H9 (cell line): ENCODE measurements at regions not wholly inside any gene's neighbourhood (a gene's known extent, or its start where the extent isn't known, plus 50 kb on each side); places are given as distances from the start of the nearest gene placed in this dataset.

Experiments used
- DNase-seq: peaks from one replicate; pipeline ENCODE4 v3.0.0-alpha.2; 2017
- H2AFZ ChIP-seq: one replicate; pipeline ENCODE4 v1.6.1; 2013; ENCODE audit warnings: mild to moderate bottlenecking, low read length, control low read depth, moderate library complexity
- H2AK5ac ChIP-seq: 2 replicates; pipeline ENCODE4 v1.6.1; 2013; ENCODE audit warnings: low read length, control low read depth, mixed read lengths; ENCODE audit not compliant: insufficient read length
- H2BK120ac ChIP-seq: one replicate; pipeline ENCODE4 v1.6.1; 2013; ENCODE audit warnings: low read depth, mild to moderate bottlenecking, low read length, control low read depth, inconsistent platforms; ENCODE audit not compliant: poor library complexity, severe bottlenecking
- H2BK12ac ChIP-seq: 2 replicates; pipeline ENCODE4 v1.6.1; 2013; ENCODE audit warnings: low read length, control low read depth, mixed read lengths, low read depth; ENCODE audit not compliant: insufficient read length
- H2BK15ac ChIP-seq: 2 replicates; pipeline ENCODE4 v1.6.1; 2013; ENCODE audit warnings: low read depth, low read length, control low read depth
- H2BK20ac ChIP-seq: one replicate; pipeline ENCODE4 v1.6.1; 2013; ENCODE audit warnings: low read depth, mild to moderate bottlenecking, low read length, control low read depth, inconsistent platforms; ENCODE audit not compliant: poor library complexity, severe bottlenecking
- H2BK5ac ChIP-seq: 2 replicates; pipeline ENCODE4 v1.6.1; 2013; ENCODE audit warnings: low read length, control low read depth, mixed read lengths; ENCODE audit not compliant: insufficient read length
- H3K14ac ChIP-seq: 2 replicates; pipeline ENCODE4 v1.6.1; 2013; ENCODE audit warnings: low read length, control low read depth; ENCODE audit not compliant: insufficient read depth
- H3K18ac ChIP-seq: 2 replicates; pipeline ENCODE4 v1.6.1; 2013; ENCODE audit warnings: low read depth, mild to moderate bottlenecking, mixed read lengths, low read length, control low read depth; ENCODE audit not compliant: insufficient read length
- H3K23ac ChIP-seq: 2 replicates; pipeline ENCODE4 v1.6.1; 2013; ENCODE audit warnings: low read length, control low read depth, mixed read lengths, low read depth; ENCODE audit not compliant: insufficient read length
- H3K23me2 ChIP-seq: 2 replicates; pipeline ENCODE4 v1.6.1; 2013; ENCODE audit warnings: low read depth, mild to moderate bottlenecking, mixed read lengths, low read length, control low read depth; ENCODE audit not compliant: insufficient read length, poor library complexity, severe bottlenecking
- H3K27ac ChIP-seq: 2 replicates; pipeline ENCODE4 v1.5.1; 2013; ENCODE audit warnings: low read length, control low read depth, mixed read lengths, low read depth; ENCODE audit not compliant: insufficient read length
- H3K27me3 ChIP-seq: 2 replicates; pipeline ENCODE4 v1.6.1; 2013; ENCODE audit warnings: low read length, control low read depth, inconsistent platforms; ENCODE audit not compliant: insufficient read depth
- H3K4ac ChIP-seq: 2 replicates; pipeline ENCODE4 v1.6.1; 2013; ENCODE audit warnings: low read depth, mild to moderate bottlenecking, control low read depth, inconsistent platforms, low read length, moderate library complexity
- H3K4me1 ChIP-seq: 2 replicates; pipeline ENCODE4 v1.6.1; 2013; ENCODE audit warnings: low read length, control low read depth, inconsistent platforms; ENCODE audit not compliant: insufficient read depth
- H3K4me2 ChIP-seq: 2 replicates; pipeline ENCODE4 v1.6.1; 2013; ENCODE audit warnings: low read length, control low read depth, mixed read lengths; ENCODE audit not compliant: insufficient read length, insufficient read depth
- H3K56ac ChIP-seq: 2 replicates; pipeline ENCODE4 v1.6.1; 2013; ENCODE audit warnings: low read depth, mild to moderate bottlenecking, mixed read lengths, low read length, control low read depth; ENCODE audit not compliant: insufficient read length
- H3K79me1 ChIP-seq: 2 replicates; pipeline ENCODE4 v1.6.1; 2013; ENCODE audit warnings: low read depth, mild to moderate bottlenecking, moderate library complexity, low read length, control low read depth, inconsistent platforms; ENCODE audit not compliant: insufficient read depth, poor library complexity, severe bottlenecking
- H3K79me2 ChIP-seq: 2 replicates; pipeline ENCODE4 v1.6.1; 2013; ENCODE audit warnings: low read length, control low read depth, inconsistent platforms; ENCODE audit not compliant: insufficient read depth
- H3K9ac ChIP-seq: 2 replicates; pipeline ENCODE4 v1.6.1; 2013; ENCODE audit warnings: low read length, control low read depth, mixed read lengths; ENCODE audit not compliant: insufficient read length; ENCODE audit errors: extremely low read depth
- H3K9me3 ChIP-seq: one replicate; pipeline ENCODE4 v1.6.1; 2013; ENCODE audit warnings: low read depth, low read length, inconsistent platforms; ENCODE audit not compliant: control insufficient read depth
- H3T11ph ChIP-seq: one replicate; pipeline ENCODE4 v1.6.1; 2013; ENCODE audit warnings: mild to moderate bottlenecking, low read length, control low read depth, inconsistent platforms
- H4K20me1 ChIP-seq: one replicate; pipeline ENCODE4 v1.6.1; 2013; ENCODE audit not compliant: control insufficient read depth, insufficient read length, insufficient read depth
- H4K5ac ChIP-seq: 2 replicates; pipeline ENCODE4 v1.6.1; 2013; ENCODE audit warnings: low read depth, mild to moderate bottlenecking, mixed read lengths, low read length, control low read depth; ENCODE audit not compliant: insufficient read length
- H4K8ac ChIP-seq: replicated peaks from 2 replicates; pipeline ENCODE4 v1.6.1; 2013; ENCODE audit warnings: low read length, control low read depth, mixed read lengths, low read depth; ENCODE audit not compliant: insufficient read length
- H4K91ac ChIP-seq: 2 replicates; pipeline ENCODE4 v1.6.1; 2013; ENCODE audit warnings: low read depth, mild to moderate bottlenecking, moderate library complexity, mixed read lengths, low read length, control low read depth; ENCODE audit not compliant: insufficient read length
- H3K27ac Mint-ChIP-seq, 3 experiments: 2 replicates in 2 of 3; 3 replicates in 1 of 3; pipeline ENCODE4 v1.8.0; 2020 to 2021; ENCODE audit warnings: mixed read lengths in 3 of 3, mild to moderate bottlenecking in 1 of 3, moderate library complexity in 1 of 3
- H3K27me3 Mint-ChIP-seq: 2 replicates; pipeline ENCODE4 v1.8.0; 2021; ENCODE audit warnings: low read depth, mild to moderate bottlenecking, moderate library complexity, mixed read lengths
- H3K36me3 Mint-ChIP-seq, 3 experiments: 2 replicates in 2 of 3; 3 replicates in 1 of 3; pipeline ENCODE4 v1.8.0; 2020 to 2021; ENCODE audit warnings: low read depth in 3 of 3, mixed read lengths in 3 of 3; ENCODE audit not compliant: insufficient read depth in 1 of 3
- H3K4me1 Mint-ChIP-seq, 2 experiments: 2 replicates each; pipeline ENCODE4 v1.8.0; 2020; ENCODE audit warnings: mixed read lengths in 2 of 2
- H3K4me3 Mint-ChIP-seq, 2 experiments: 2 replicates in 1 of 2; 3 replicates in 1 of 2; pipeline ENCODE4 v1.8.0; 2020 to 2021; ENCODE audit warnings: mild to moderate bottlenecking in 2 of 2, mixed read lengths in 2 of 2, moderate library complexity in 1 of 2
- H3K9me3 Mint-ChIP-seq, 2 experiments: 2 replicates in 1 of 2; 3 replicates in 1 of 2; pipeline ENCODE4 v1.8.0; 2020; ENCODE audit warnings: mild to moderate bottlenecking in 2 of 2, mixed read lengths in 2 of 2, moderate library complexity in 1 of 2
- WGBS: extraction: QIAGEN DNeasy Blood & Tissue Kit; methylation state at CpG from one replicate; pipeline ENCODE4 v1.1.7; 2013; ENCODE audit warnings: missing lambda C conversion rate, low lambda C conversion rate, mixed read lengths; ENCODE audit not compliant: insufficient read length; ENCODE audit errors: extremely low coverage; 5-methylcytosine and 5-hydroxymethylcytosine counted together
- TF ChIP-seq, protein P1 (sequence below): fragments of 200-600 bp; sonication (generic); conservative IDR thresholded peaks from 3 replicates; pipeline ENCODE4 v1.8.0; 2021; ENCODE audit warnings: antibody characterized with exemption, mild to moderate bottlenecking

DNA sequence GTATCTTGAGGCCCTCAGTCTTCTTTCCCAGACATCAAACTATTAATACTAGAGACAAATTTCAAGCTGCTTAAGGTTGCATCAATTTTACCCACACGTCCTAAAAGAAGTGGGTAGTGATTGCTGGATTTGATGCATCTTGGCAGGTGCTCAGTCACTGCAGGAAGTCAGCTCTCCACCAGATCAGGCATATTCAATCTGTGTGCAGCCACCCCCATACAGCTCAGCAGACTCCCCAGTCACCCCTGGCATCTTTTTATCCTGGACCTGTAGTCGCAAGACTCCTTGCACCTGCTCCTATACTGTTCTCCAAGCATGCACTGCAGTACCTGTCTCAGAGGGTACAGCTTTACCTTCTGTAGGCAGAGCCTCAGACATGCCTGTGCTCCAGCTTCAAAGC, 343.1 kb upstream of the ISX start:
- H4K5ac ChIP-seq = no peak overlapping the region

More for the DNA sequence above, 343.1 kb upstream of the ISX start:
- TF ChIP-seq, protein P1, sequence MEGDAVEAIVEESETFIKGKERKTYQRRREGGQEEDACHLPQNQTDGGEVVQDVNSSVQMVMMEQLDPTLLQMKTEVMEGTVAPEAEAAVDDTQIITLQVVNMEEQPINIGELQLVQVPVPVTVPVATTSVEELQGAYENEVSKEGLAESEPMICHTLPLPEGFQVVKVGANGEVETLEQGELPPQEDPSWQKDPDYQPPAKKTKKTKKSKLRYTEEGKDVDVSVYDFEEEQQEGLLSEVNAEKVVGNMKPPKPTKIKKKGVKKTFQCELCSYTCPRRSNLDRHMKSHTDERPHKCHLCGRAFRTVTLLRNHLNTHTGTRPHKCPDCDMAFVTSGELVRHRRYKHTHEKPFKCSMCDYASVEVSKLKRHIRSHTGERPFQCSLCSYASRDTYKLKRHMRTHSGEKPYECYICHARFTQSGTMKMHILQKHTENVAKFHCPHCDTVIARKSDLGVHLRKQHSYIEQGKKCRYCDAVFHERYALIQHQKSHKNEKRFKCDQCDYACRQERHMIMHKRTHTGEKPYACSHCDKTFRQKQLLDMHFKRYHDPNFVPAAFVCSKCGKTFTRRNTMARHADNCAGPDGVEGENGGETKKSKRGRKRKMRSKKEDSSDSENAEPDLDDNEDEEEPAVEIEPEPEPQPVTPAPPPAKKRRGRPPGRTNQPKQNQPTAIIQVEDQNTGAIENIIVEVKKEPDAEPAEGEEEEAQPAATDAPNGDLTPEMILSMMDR = no peak
- H3K36me3 Mint-ChIP-seq = peaks cover 0 to 13% (median 9%) of the 10 kb centered on the region in 3 experiments; a peak in 5 of 7 replicates
- WGBS = no CpG with 5 or more reads among the region's 2 CpGs
- Histone ChIP-seq H3K27me3 (no peaks in the 10 kb centered on the region), H4K91ac (no peak overlapping the region), H3K79me1 (no peaks in the 10 kb centered on the region), H3K23ac (no peak overlapping the region), H2BK120ac (no peak overlapping the region), H3K14ac (no peak overlapping the region), H3T11ph (no peak overlapping the region), H3K23me2 (no peaks in the 10 kb centered on the region), H2AK5ac (no peak overlapping the region), H3K4ac (no peak overlapping the region), H3K79me2 (no peaks in the 10 kb centered on the region), H4K8ac (no peak overlapping the region), H3K4me2 (no peak overlapping the region), H2AFZ (no peak overlapping the region), H2BK5ac (no peak overlapping the region), H2BK12ac (no peak overlapping the region), H3K9ac (no peak overlapping the region), H2BK20ac (no peak overlapping the region), H2BK15ac (no peak overlapping the region), H3K4me1 (no peaks in the 10 kb centered on the region), H3K56ac (no peak overlapping the region), H4K20me1 (no peaks in the 10 kb centered on the region), H3K18ac (no peak overlapping the region), H3K27ac (no peak overlapping the region), H3K9me3 (no peaks in the 10 kb centered on the region)
- no peaks in the 10 kb centered on the region for H3K4me1 Mint-ChIP-seq
- peaks cover 3% of the 10 kb centered on the region; the same call in 1 of the 2 replicates for H3K27me3 Mint-ChIP-seq
- no peak for DNase-seq
- H3K27ac Mint-ChIP-seq = no peak overlapping the region
- peaks cover 19 to 25% of the 10 kb centered on the region in 2 experiments for H3K9me3 Mint-ChIP-seq
- no peak overlapping the region for H3K4me3 Mint-ChIP-seq
